ENCODE measurements at regions not wholly inside any gene's neighbourhood (a gene's known extent, or its start where the extent isn't known, plus 50 kb on each side); places are given as distances from the start of the nearest gene placed in this dataset.

DNA sequence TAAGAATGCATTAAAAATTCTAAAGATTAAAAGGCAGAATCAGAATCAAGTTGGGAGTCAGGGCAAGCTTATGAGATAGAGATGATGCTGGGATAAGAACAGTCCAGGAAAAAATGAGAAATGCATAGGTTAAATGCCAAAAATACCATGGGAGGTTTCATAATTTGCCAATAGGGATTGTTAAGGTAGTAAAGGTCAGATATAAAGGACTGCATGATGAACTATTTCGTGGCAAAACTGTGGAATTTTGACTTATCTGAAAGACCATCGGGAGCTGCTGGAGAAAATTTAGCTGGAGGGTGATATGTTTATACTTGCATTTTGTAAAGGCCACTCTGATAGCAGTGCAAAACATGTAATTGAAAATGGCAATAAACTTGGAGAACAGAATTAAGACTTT lies 1872.8 kb upstream of the ACO1 start:
- Histone ChIP-seq H3K4me3 (replicated peaks in 1 of 3) (no peak overlapping the region), H3K9me3 (no peaks in the 10 kb centered on the region), H3K36me3 (no peaks in the 10 kb centered on the region), H3K4me1 (no peaks in the 10 kb centered on the region), H3K27me3 (no peaks in the 10 kb centered on the region), H3K27ac (no peak overlapping the region)
- 69 to 73% methylated on average over 2 of the region's 2 CpGs for WGBS, 2 donors
- no peak for TF ChIP-seq POLR2A (IDR thresholded peaks at IDR 0.05)
- TF ChIP-seq, protein P1, sequence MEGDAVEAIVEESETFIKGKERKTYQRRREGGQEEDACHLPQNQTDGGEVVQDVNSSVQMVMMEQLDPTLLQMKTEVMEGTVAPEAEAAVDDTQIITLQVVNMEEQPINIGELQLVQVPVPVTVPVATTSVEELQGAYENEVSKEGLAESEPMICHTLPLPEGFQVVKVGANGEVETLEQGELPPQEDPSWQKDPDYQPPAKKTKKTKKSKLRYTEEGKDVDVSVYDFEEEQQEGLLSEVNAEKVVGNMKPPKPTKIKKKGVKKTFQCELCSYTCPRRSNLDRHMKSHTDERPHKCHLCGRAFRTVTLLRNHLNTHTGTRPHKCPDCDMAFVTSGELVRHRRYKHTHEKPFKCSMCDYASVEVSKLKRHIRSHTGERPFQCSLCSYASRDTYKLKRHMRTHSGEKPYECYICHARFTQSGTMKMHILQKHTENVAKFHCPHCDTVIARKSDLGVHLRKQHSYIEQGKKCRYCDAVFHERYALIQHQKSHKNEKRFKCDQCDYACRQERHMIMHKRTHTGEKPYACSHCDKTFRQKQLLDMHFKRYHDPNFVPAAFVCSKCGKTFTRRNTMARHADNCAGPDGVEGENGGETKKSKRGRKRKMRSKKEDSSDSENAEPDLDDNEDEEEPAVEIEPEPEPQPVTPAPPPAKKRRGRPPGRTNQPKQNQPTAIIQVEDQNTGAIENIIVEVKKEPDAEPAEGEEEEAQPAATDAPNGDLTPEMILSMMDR (IDR thresholded peaks at IDR 0.05) = no peak
- intact Hi-C loops (cut with DNase I) = no loop called here
- DNase-seq = no peak

DNA sequence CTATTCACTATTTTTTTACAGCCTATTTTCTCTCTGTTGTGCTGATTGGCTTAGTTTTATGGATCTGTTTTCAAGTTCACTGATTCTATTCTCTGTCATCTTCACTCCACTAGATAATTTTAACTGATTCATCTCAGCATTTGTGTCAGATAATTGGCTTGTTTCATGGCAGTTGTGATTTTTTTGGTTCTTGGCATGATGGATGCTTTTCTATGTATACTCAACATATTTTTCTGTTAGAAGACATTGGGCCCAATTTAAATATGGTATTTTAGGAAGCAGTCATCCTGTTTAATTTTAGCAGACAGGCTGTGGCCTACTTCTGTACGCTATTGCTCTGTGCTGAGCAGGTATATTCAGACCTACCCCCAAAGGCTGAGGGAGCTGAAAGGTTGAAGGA lies 1865.3 kb upstream of the ACO1 start:
- Histone ChIP-seq H3K4me3 (replicated peaks in 1 of 3) (no peak overlapping the region), H3K27ac (no peak overlapping the region), H3K4me1 (no peaks in the 10 kb centered on the region), H3K9me3 (no peaks in the 10 kb centered on the region), H3K27me3 (no peaks in the 10 kb centered on the region), H3K36me3 (no peaks in the 10 kb centered on the region)
- 90 to 93% methylated on average over 1 of the region's 1 CpG for WGBS, 2 donors
- TF ChIP-seq POLR2A (IDR thresholded peaks at IDR 0.05) = no peak
- TF ChIP-seq, protein P1 (IDR thresholded peaks at IDR 0.05) = no peak
- DNase-seq = no peak
- intact Hi-C loops (cut with DNase I) = no loop called here

DNA sequence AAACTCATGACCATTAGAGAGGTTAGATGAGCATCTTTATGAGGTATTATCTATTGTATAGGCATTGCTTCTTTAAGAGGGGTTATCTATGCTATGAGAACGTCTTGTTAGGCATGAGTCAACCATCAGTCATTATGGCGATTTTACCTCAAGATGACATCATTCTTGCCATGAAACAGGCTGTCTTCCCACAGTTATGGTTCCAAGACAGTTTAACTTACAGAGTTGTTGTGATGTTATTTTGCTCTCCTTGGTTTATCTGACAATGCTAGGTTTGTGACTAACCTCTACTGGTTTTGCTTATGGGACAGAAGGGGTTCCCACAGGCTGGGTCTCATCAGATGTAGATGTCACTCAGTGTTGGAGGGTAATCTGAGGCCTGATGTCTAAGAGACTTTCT lies 1864.7 kb upstream of the ACO1 start:
- no peaks in the 10 kb centered on the region for H3K36me3 ChIP-seq
- H3K4me3 ChIP-seq (replicated peaks in 1 of 3) = no peak overlapping the region
- H3K4me1 ChIP-seq = no peaks in the 10 kb centered on the region
- 65 to 79% methylated on average over 2 of the region's 2 CpGs for WGBS, 2 donors
- no peaks in the 10 kb centered on the region for H3K9me3 ChIP-seq
- no peak for DNase-seq
- H3K27ac ChIP-seq = no peak overlapping the region
- TF ChIP-seq, protein P1 (IDR thresholded peaks at IDR 0.05) = no peak
- no peak for TF ChIP-seq POLR2A (IDR thresholded peaks at IDR 0.05)
- intact Hi-C loops (cut with DNase I) = no loop called here
- no peaks in the 10 kb centered on the region for H3K27me3 ChIP-seq

DNA sequence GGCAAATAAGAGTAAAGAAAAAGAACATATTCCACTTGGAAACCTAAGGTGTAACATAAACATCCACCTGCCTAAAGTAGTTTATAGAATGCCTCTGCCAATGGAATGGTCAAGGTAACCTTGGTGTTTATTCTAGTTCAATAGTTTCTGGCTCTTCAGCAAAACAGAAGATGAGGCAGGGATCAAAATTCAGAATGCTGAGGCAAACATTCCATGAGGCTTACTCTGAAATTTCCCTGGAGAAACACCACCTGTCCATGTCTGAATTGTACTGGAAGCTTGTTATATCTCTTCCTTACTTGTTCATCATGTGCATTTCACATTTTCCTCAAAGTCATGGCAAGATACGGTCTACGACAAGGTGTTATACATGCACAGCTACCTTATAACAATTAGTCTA lies 1862.4 kb upstream of the ACO1 start:
- TF ChIP-seq, protein P1 (IDR thresholded peaks at IDR 0.05) = no peak
- TF ChIP-seq POLR2A (IDR thresholded peaks at IDR 0.05) = no peak
- H3K4me1 ChIP-seq = no peaks in the 10 kb centered on the region
- no peaks in the 10 kb centered on the region for H3K27me3 ChIP-seq
- no peak overlapping the region for H3K27ac ChIP-seq
- no peaks in the 10 kb centered on the region for H3K9me3 ChIP-seq
- H3K4me3 ChIP-seq (replicated peaks in 1 of 3) = no peak overlapping the region
- WGBS, 2 donors = 95 to 98% methylated on average over 2 of the region's 2 CpGs
- DNase-seq = no peak
- no peaks in the 10 kb centered on the region for H3K36me3 ChIP-seq
- intact Hi-C loops (cut with DNase I) = no loop called here

DNA sequence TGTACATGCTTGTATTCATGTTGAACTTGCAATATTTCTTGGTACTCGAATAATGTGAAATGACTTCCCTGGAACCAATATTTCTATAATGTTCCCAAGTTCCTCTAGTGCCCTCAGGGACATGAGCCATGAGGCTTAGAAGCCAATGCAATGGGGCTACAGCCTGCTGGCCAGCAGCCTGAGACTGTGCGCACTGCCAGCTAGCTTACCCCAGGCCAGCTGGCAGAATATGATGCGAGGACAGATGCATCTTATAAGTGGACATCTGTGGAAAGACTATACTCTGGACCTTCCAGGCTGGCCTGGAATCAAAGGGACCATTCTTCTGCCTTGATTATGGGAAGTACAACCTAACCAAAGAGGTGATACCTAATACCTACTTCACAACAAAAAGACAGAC lies 1862.0 kb upstream of the ACO1 start:
- Histone ChIP-seq H3K4me1 (no peaks in the 10 kb centered on the region), H3K9me3 (no peaks in the 10 kb centered on the region), H3K36me3 (no peaks in the 10 kb centered on the region), H3K27ac (no peak overlapping the region), H3K27me3 (no peaks in the 10 kb centered on the region), H3K4me3 (replicated peaks in 1 of 3) (no peak overlapping the region)
- 59 to 70% methylated on average over 3 of the region's 3 CpGs for WGBS, 2 donors
- intact Hi-C loops (cut with DNase I) = no loop called here
- TF ChIP-seq POLR2A (IDR thresholded peaks at IDR 0.05) = no peak
- TF ChIP-seq, protein P1 (IDR thresholded peaks at IDR 0.05) = no peak
- DNase-seq = no peak

Measured in thyroid gland (tissue), 4 donors.